ENCODE measurements at regions not wholly inside any gene's neighbourhood (a gene's known extent, or its start where the extent isn't known, plus 50 kb on each side); places are given as distances from the start of the nearest gene placed in this dataset.

- FAIRE-seq: no peak
- no peak for TF ChIP-seq CTCF (IDR thresholded peaks at IDR 0.05; ENCODE audit: insufficient read depth, missing control alignments)
- DNase-seq (ENCODE audit: insufficient read length, low spot score): no peak
Observed at GRCh38 chr16:86297866-86298757, 212.2 kb upstream of the FOXF1 start.

GRCh38 chr16:86298758-86299134 lies 211.6 kb upstream of the FOXF1 start:
- DNase-seq (ENCODE audit: insufficient read length, low spot score) (no peak), FAIRE-seq (no peak)
- no peak for TF ChIP-seq CTCF (IDR thresholded peaks at IDR 0.05; ENCODE audit: insufficient read depth, missing control alignments)

GRCh38 chr16:86299882-86300610 lies 210.3 kb upstream of the FOXF1 start:
- FAIRE-seq (no peak), DNase-seq (ENCODE audit: insufficient read length, low spot score) (no peak)
- TF ChIP-seq CTCF (IDR thresholded peaks at IDR 0.05; ENCODE audit: insufficient read depth, missing control alignments): no peak

- DNase-seq (ENCODE audit: insufficient read length, low spot score) (no peak), FAIRE-seq (no peak)
- TF ChIP-seq CTCF (IDR thresholded peaks at IDR 0.05; ENCODE audit: insufficient read depth, missing control alignments): no peak
Observed at GRCh38 chr16:86300746-86301481, 209.4 kb upstream of the FOXF1 start.

GRCh38 chr16:86302421-86303109 lies 207.8 kb upstream of the FOXF1 start:
- no peak for TF ChIP-seq CTCF (IDR thresholded peaks at IDR 0.05; ENCODE audit: insufficient read depth, missing control alignments)
- no peak for FAIRE-seq
- DNase-seq (ENCODE audit: insufficient read length, low spot score): no peak

- FAIRE-seq (no peak), DNase-seq (ENCODE audit: insufficient read length, low spot score) (no peak)
- TF ChIP-seq CTCF (IDR thresholded peaks at IDR 0.05; ENCODE audit: insufficient read depth, missing control alignments): no peak
Observed at GRCh38 chr16:86303787-86304678, 206.3 kb upstream of the FOXF1 start.
